H9 (cell line): ENCODE measurements at regions not wholly inside any gene's neighbourhood (a gene's known extent, or its start where the extent isn't known, plus 50 kb on each side); places are given as distances from the start of the nearest gene placed in this dataset.

Experiments used
- DNase-seq: peaks from one replicate; pipeline ENCODE4 v3.0.0-alpha.2; 2017
- H2AFZ ChIP-seq: one replicate; pipeline ENCODE4 v1.6.1; 2013; ENCODE audit warnings: mild to moderate bottlenecking, low read length, control low read depth, moderate library complexity
- H2AK5ac ChIP-seq: 2 replicates; pipeline ENCODE4 v1.6.1; 2013; ENCODE audit warnings: low read length, control low read depth, mixed read lengths; ENCODE audit not compliant: insufficient read length
- H2BK120ac ChIP-seq: one replicate; pipeline ENCODE4 v1.6.1; 2013; ENCODE audit warnings: low read depth, mild to moderate bottlenecking, low read length, control low read depth, inconsistent platforms; ENCODE audit not compliant: poor library complexity, severe bottlenecking
- H2BK12ac ChIP-seq: 2 replicates; pipeline ENCODE4 v1.6.1; 2013; ENCODE audit warnings: low read length, control low read depth, mixed read lengths, low read depth; ENCODE audit not compliant: insufficient read length
- H2BK15ac ChIP-seq: 2 replicates; pipeline ENCODE4 v1.6.1; 2013; ENCODE audit warnings: low read depth, low read length, control low read depth
- H2BK20ac ChIP-seq: one replicate; pipeline ENCODE4 v1.6.1; 2013; ENCODE audit warnings: low read depth, mild to moderate bottlenecking, low read length, control low read depth, inconsistent platforms; ENCODE audit not compliant: poor library complexity, severe bottlenecking
- H2BK5ac ChIP-seq: 2 replicates; pipeline ENCODE4 v1.6.1; 2013; ENCODE audit warnings: low read length, control low read depth, mixed read lengths; ENCODE audit not compliant: insufficient read length
- H3K14ac ChIP-seq: 2 replicates; pipeline ENCODE4 v1.6.1; 2013; ENCODE audit warnings: low read length, control low read depth; ENCODE audit not compliant: insufficient read depth
- H3K18ac ChIP-seq: 2 replicates; pipeline ENCODE4 v1.6.1; 2013; ENCODE audit warnings: low read depth, mild to moderate bottlenecking, mixed read lengths, low read length, control low read depth; ENCODE audit not compliant: insufficient read length
- H3K23ac ChIP-seq: 2 replicates; pipeline ENCODE4 v1.6.1; 2013; ENCODE audit warnings: low read length, control low read depth, mixed read lengths, low read depth; ENCODE audit not compliant: insufficient read length
- H3K23me2 ChIP-seq: 2 replicates; pipeline ENCODE4 v1.6.1; 2013; ENCODE audit warnings: low read depth, mild to moderate bottlenecking, mixed read lengths, low read length, control low read depth; ENCODE audit not compliant: insufficient read length, poor library complexity, severe bottlenecking
- H3K27ac ChIP-seq: 2 replicates; pipeline ENCODE4 v1.5.1; 2013; ENCODE audit warnings: low read length, control low read depth, mixed read lengths, low read depth; ENCODE audit not compliant: insufficient read length
- H3K27me3 ChIP-seq: 2 replicates; pipeline ENCODE4 v1.6.1; 2013; ENCODE audit warnings: low read length, control low read depth, inconsistent platforms; ENCODE audit not compliant: insufficient read depth
- H3K4ac ChIP-seq: 2 replicates; pipeline ENCODE4 v1.6.1; 2013; ENCODE audit warnings: low read depth, mild to moderate bottlenecking, control low read depth, inconsistent platforms, low read length, moderate library complexity
- H3K4me1 ChIP-seq: 2 replicates; pipeline ENCODE4 v1.6.1; 2013; ENCODE audit warnings: low read length, control low read depth, inconsistent platforms; ENCODE audit not compliant: insufficient read depth
- H3K4me2 ChIP-seq: 2 replicates; pipeline ENCODE4 v1.6.1; 2013; ENCODE audit warnings: low read length, control low read depth, mixed read lengths; ENCODE audit not compliant: insufficient read length, insufficient read depth
- H3K56ac ChIP-seq: 2 replicates; pipeline ENCODE4 v1.6.1; 2013; ENCODE audit warnings: low read depth, mild to moderate bottlenecking, mixed read lengths, low read length, control low read depth; ENCODE audit not compliant: insufficient read length
- H3K79me1 ChIP-seq: 2 replicates; pipeline ENCODE4 v1.6.1; 2013; ENCODE audit warnings: low read depth, mild to moderate bottlenecking, moderate library complexity, low read length, control low read depth, inconsistent platforms; ENCODE audit not compliant: insufficient read depth, poor library complexity, severe bottlenecking
- H3K79me2 ChIP-seq: 2 replicates; pipeline ENCODE4 v1.6.1; 2013; ENCODE audit warnings: low read length, control low read depth, inconsistent platforms; ENCODE audit not compliant: insufficient read depth
- H3K9ac ChIP-seq: 2 replicates; pipeline ENCODE4 v1.6.1; 2013; ENCODE audit warnings: low read length, control low read depth, mixed read lengths; ENCODE audit not compliant: insufficient read length; ENCODE audit errors: extremely low read depth
- H3K9me3 ChIP-seq: one replicate; pipeline ENCODE4 v1.6.1; 2013; ENCODE audit warnings: low read depth, low read length, inconsistent platforms; ENCODE audit not compliant: control insufficient read depth
- H3T11ph ChIP-seq: one replicate; pipeline ENCODE4 v1.6.1; 2013; ENCODE audit warnings: mild to moderate bottlenecking, low read length, control low read depth, inconsistent platforms
- H4K20me1 ChIP-seq: one replicate; pipeline ENCODE4 v1.6.1; 2013; ENCODE audit not compliant: control insufficient read depth, insufficient read length, insufficient read depth
- H4K5ac ChIP-seq: 2 replicates; pipeline ENCODE4 v1.6.1; 2013; ENCODE audit warnings: low read depth, mild to moderate bottlenecking, mixed read lengths, low read length, control low read depth; ENCODE audit not compliant: insufficient read length
- H4K8ac ChIP-seq: replicated peaks from 2 replicates; pipeline ENCODE4 v1.6.1; 2013; ENCODE audit warnings: low read length, control low read depth, mixed read lengths, low read depth; ENCODE audit not compliant: insufficient read length
- H4K91ac ChIP-seq: 2 replicates; pipeline ENCODE4 v1.6.1; 2013; ENCODE audit warnings: low read depth, mild to moderate bottlenecking, moderate library complexity, mixed read lengths, low read length, control low read depth; ENCODE audit not compliant: insufficient read length
- H3K27ac Mint-ChIP-seq, 3 experiments: 2 replicates in 2 of 3; 3 replicates in 1 of 3; pipeline ENCODE4 v1.8.0; 2020 to 2021; ENCODE audit warnings: mixed read lengths in 3 of 3, mild to moderate bottlenecking in 1 of 3, moderate library complexity in 1 of 3
- H3K27me3 Mint-ChIP-seq: 2 replicates; pipeline ENCODE4 v1.8.0; 2021; ENCODE audit warnings: low read depth, mild to moderate bottlenecking, moderate library complexity, mixed read lengths
- H3K36me3 Mint-ChIP-seq, 3 experiments: 2 replicates in 2 of 3; 3 replicates in 1 of 3; pipeline ENCODE4 v1.8.0; 2020 to 2021; ENCODE audit warnings: low read depth in 3 of 3, mixed read lengths in 3 of 3; ENCODE audit not compliant: insufficient read depth in 1 of 3
- H3K4me1 Mint-ChIP-seq, 2 experiments: 2 replicates each; pipeline ENCODE4 v1.8.0; 2020; ENCODE audit warnings: mixed read lengths in 2 of 2
- H3K4me3 Mint-ChIP-seq, 2 experiments: 2 replicates in 1 of 2; 3 replicates in 1 of 2; pipeline ENCODE4 v1.8.0; 2020 to 2021; ENCODE audit warnings: mild to moderate bottlenecking in 2 of 2, mixed read lengths in 2 of 2, moderate library complexity in 1 of 2
- H3K9me3 Mint-ChIP-seq, 2 experiments: 2 replicates in 1 of 2; 3 replicates in 1 of 2; pipeline ENCODE4 v1.8.0; 2020; ENCODE audit warnings: mild to moderate bottlenecking in 2 of 2, mixed read lengths in 2 of 2, moderate library complexity in 1 of 2
- WGBS: extraction: QIAGEN DNeasy Blood & Tissue Kit; methylation state at CpG from one replicate; pipeline ENCODE4 v1.1.7; 2013; ENCODE audit warnings: missing lambda C conversion rate, low lambda C conversion rate, mixed read lengths; ENCODE audit not compliant: insufficient read length; ENCODE audit errors: extremely low coverage; 5-methylcytosine and 5-hydroxymethylcytosine counted together
- TF ChIP-seq, protein P1 (sequence below): fragments of 200-600 bp; sonication (generic); conservative IDR thresholded peaks from 3 replicates; pipeline ENCODE4 v1.8.0; 2021; ENCODE audit warnings: antibody characterized with exemption, mild to moderate bottlenecking

DNA sequence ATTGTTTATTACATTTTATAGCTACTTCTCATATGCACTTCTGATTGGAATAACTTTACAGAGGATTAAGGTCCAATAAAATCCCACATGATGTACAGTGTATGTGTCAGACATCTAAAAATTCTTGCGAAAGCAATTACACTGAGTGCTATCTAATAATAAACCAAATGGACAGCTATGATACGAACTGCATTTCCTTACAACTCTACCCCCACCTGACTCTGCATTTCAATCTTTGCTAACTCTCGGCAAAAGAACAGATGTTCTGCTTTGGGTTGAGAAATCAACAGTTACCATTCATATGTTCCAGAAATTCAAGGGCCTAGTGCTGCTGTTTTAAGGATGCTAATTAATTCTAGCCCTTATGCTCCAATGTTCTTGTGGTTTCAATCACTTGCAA, 287.9 kb upstream of the NOCT start:
- no peaks in the 10 kb centered on the region for H3K27me3 Mint-ChIP-seq
- peaks cover 49 to 52% of the 10 kb centered on the region in 2 experiments for H3K4me1 Mint-ChIP-seq
- Histone ChIP-seq H2BK20ac (no peak overlapping the region), H2BK15ac (no peak overlapping the region), H3K9me3 (no peaks in the 10 kb centered on the region), H3K4me1 (peaks cover 11% of the 10 kb centered on the region; the same call in 1 of the 2 replicates), H3K9ac (no peak overlapping the region), H2AFZ (no peak overlapping the region), H4K20me1 (no peaks in the 10 kb centered on the region), H3K4ac (no peak overlapping the region), H2BK120ac (no peak overlapping the region), H3K23ac (no peak overlapping the region), H3K79me2 (no peaks in the 10 kb centered on the region), H4K5ac (no peak overlapping the region), H2BK12ac (no peak overlapping the region), H2AK5ac (no peak overlapping the region), H3K27ac (no peak overlapping the region), H2BK5ac (no peak overlapping the region), H3T11ph (no peak overlapping the region), H3K27me3 (no peaks in the 10 kb centered on the region), H3K56ac (no peak overlapping the region), H4K91ac (no peak overlapping the region), H3K23me2 (no peaks in the 10 kb centered on the region), H4K8ac (no peak overlapping the region), H3K18ac (no peak overlapping the region), H3K79me1 (no peaks in the 10 kb centered on the region), H3K14ac (no peak overlapping the region), H3K4me2 (no peak overlapping the region)
- no peaks in the 10 kb centered on the region for H3K36me3 Mint-ChIP-seq
- no peak overlapping the region for H3K27ac Mint-ChIP-seq
- TF ChIP-seq, protein P1, sequence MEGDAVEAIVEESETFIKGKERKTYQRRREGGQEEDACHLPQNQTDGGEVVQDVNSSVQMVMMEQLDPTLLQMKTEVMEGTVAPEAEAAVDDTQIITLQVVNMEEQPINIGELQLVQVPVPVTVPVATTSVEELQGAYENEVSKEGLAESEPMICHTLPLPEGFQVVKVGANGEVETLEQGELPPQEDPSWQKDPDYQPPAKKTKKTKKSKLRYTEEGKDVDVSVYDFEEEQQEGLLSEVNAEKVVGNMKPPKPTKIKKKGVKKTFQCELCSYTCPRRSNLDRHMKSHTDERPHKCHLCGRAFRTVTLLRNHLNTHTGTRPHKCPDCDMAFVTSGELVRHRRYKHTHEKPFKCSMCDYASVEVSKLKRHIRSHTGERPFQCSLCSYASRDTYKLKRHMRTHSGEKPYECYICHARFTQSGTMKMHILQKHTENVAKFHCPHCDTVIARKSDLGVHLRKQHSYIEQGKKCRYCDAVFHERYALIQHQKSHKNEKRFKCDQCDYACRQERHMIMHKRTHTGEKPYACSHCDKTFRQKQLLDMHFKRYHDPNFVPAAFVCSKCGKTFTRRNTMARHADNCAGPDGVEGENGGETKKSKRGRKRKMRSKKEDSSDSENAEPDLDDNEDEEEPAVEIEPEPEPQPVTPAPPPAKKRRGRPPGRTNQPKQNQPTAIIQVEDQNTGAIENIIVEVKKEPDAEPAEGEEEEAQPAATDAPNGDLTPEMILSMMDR: no peak
- no peak for DNase-seq
- H3K4me3 Mint-ChIP-seq: no peak overlapping the region
- H3K9me3 Mint-ChIP-seq: no peaks in the 10 kb centered on the region; a peak in 1 of 5 replicates
- WGBS: no CpG with 5 or more reads among the region's 3 CpGs
